Fibroblast of lung (primary cell): ENCODE measurements at regions not wholly inside any gene's neighbourhood (a gene's known extent, or its start where the extent isn't known, plus 50 kb on each side); places are given as distances from the start of the nearest gene placed in this dataset.

Source experiments
- CTCF ChIP-seq, 2 donors: IDR thresholded peaks in 1 of 2; conservative IDR thresholded peaks in 1 of 2; 1 replicate in 1 of 2; 2 replicates in 1 of 2; pipeline ENCODE4 v1.5.1; 2011 to 2012; ENCODE audit warnings: low read length in 2 of 2, control low read depth in 1 of 2, inconsistent platforms in 1 of 2, low read depth in 1 of 2, mild to moderate bottlenecking in 1 of 2
- EZH2 ChIP-seq: IDR thresholded peaks from 2 replicates; pipeline ENCODE4 v1.5.1; 2012; ENCODE audit warnings: low read length, control low read depth, mild to moderate bottlenecking; ENCODE audit errors: missing control alignments

GRCh38 chr6:4610256-4610655, 165.9 kb upstream of the CDYL start:
- TF ChIP-seq CTCF (conservative IDR thresholded peaks at IDR 0.05 in 1 of 2, IDR thresholded peaks at IDR 0.05 in 1 of 2; ENCODE audit: low read depth in 1 of 2, low read length in 2 of 2) (no peak), EZH2 (no peak)
